MCF 10A (cell line): ENCODE measurements at regions not wholly inside any gene's neighbourhood (a gene's known extent, or its start where the extent isn't known, plus 50 kb on each side); places are given as distances from the start of the nearest gene placed in this dataset.

Experiments
- BruUV-seq: library from RNA; stranded (reverse); fragments of 400-500 nt; replicated peaks from 2 replicates; lab custom pipeline; 2021; lab: Mats Ljungman, UMichigan
- CTCF ChIA-PET: fragments of 300-600 bp; sonication (Branson Sonifier 250); formaldehyde crosslinking; extraction: SDS; loops from one replicate; lab custom pipeline; 2021; ENCODE audit warnings: antibody characterized with exemption, inconsistent platforms; lab: Yijun Ruan, JAX
- POLR2A ChIA-PET: fragments of 300-600, 350-650 bp; sonication (Branson Sonifier 250); formaldehyde crosslinking; extraction: SDS; loops from one replicate; lab custom pipeline; 2020; ENCODE audit warnings: antibody characterized with exemption, inconsistent platforms; lab: Yijun Ruan, JAX
- DNase-seq: peaks from one replicate; pipeline ENCODE4 v3.0.0-alpha.2; 2018; ENCODE audit not compliant: unreplicated experiment
- H3K27ac Mint-ChIP-seq: one replicate; pipeline ENCODE4 v1.8.0; 2022; ENCODE audit warnings: mild to moderate bottlenecking, low read depth, mixed read lengths; ENCODE audit not compliant: unreplicated experiment
- H3K27me3 Mint-ChIP-seq: one replicate; pipeline ENCODE4 v1.8.0; 2022; ENCODE audit warnings: mixed read lengths; ENCODE audit not compliant: insufficient read depth, unreplicated experiment
- H3K36me3 Mint-ChIP-seq: one replicate; pipeline ENCODE4 v1.8.0; 2022; ENCODE audit warnings: mild to moderate bottlenecking, moderate library complexity, mixed read lengths; ENCODE audit not compliant: insufficient read depth, unreplicated experiment
- H3K4me1 Mint-ChIP-seq: one replicate; pipeline ENCODE4 v1.8.0; 2022; ENCODE audit warnings: mixed read lengths; ENCODE audit not compliant: insufficient read depth, unreplicated experiment
- H3K4me3 Mint-ChIP-seq: one replicate; pipeline ENCODE4 v1.8.0; 2022; ENCODE audit warnings: mild to moderate bottlenecking, moderate library complexity, mixed read lengths; ENCODE audit not compliant: unreplicated experiment
- H3K9me3 Mint-ChIP-seq: one replicate; pipeline ENCODE4 v1.8.0; 2022; ENCODE audit warnings: mixed read lengths; ENCODE audit not compliant: unreplicated experiment
- CTCF ChIP-seq: fragments of 200-600 bp; IDR thresholded peaks from one replicate; pipeline ENCODE4 v1.8.0; 2022; ENCODE audit warnings: antibody characterized with exemption, mild to moderate bottlenecking; ENCODE audit not compliant: unreplicated experiment
- intact Hi-C: fragments of 100-400 bp; cut with micrococcal nuclease; formaldehyde crosslinking; loops from 2 replicates; pipeline ENCODE4 v1.14.1; 2022

- no peak for DNase-seq
- Mint-ChIP-seq H3K27ac (no peak overlapping the region), H3K4me3 (no peak overlapping the region), H3K36me3 (no peaks in the 10 kb centered on the region), H3K4me1 (no peaks in the 10 kb centered on the region), H3K27me3 (no peaks in the 10 kb centered on the region), H3K9me3 (no peaks in the 10 kb centered on the region)
- TF ChIP-seq CTCF = no peak
- ChIA-PET CTCF (interaction anchor here (0.6 to 1.5 kb wide), 3 partner anchors 12 to 225 kb away, joined by 3 read pairs; no protein-coding TSS in a partner anchor), POLR2A (no interaction called here)
- intact Hi-C loops = loop anchor here (10.0 kb wide), 1 partner anchor 96 kb away; no protein-coding TSS in a partner anchor
- BruUV-seq = no TSS peak
These were observed 231.0 kb downstream of the SNX18 start for GRCh38 chr5:54748527-54748926.

GRCh38 chr5:54746777-54747398, 229.3 kb downstream of the SNX18 start:
- ChIA-PET CTCF (no interaction called here), POLR2A (no interaction called here)
- H3K4me3 Mint-ChIP-seq = no peak overlapping the region
- intact Hi-C loops = loop anchor here (10.0 kb wide), 1 partner anchor 98 kb away; no protein-coding TSS in a partner anchor
- no TSS peak for BruUV-seq
- DNase-seq = no peak
- peaks cover 6% of the 10 kb centered on the region for H3K4me1 Mint-ChIP-seq
- H3K27ac Mint-ChIP-seq = no peak overlapping the region
- H3K27me3 Mint-ChIP-seq = no peaks in the 10 kb centered on the region
- TF ChIP-seq CTCF = no peak
- no peaks in the 10 kb centered on the region for H3K9me3 Mint-ChIP-seq
- no peaks in the 10 kb centered on the region for H3K36me3 Mint-ChIP-seq

- Mint-ChIP-seq H3K27ac (no peak overlapping the region), H3K9me3 (no peaks in the 10 kb centered on the region), H3K4me3 (no peak overlapping the region), H3K27me3 (no peaks in the 10 kb centered on the region), H3K36me3 (no peaks in the 10 kb centered on the region), H3K4me1 (peaks cover 6% of the 10 kb centered on the region)
- no TSS peak for BruUV-seq
- TF ChIP-seq CTCF = no peak
- ChIA-PET CTCF (no interaction called here), POLR2A (no interaction called here)
- no peak for DNase-seq
- intact Hi-C loops = loop anchor here (10.0 kb wide), 1 partner anchor 98 kb away; no protein-coding TSS in a partner anchor
These were observed 228.8 kb downstream of the SNX18 start for GRCh38 chr5:54746346-54746745.

GRCh38 chr5:54745599-54745998, 228.0 kb downstream of the SNX18 start:
- no TSS peak for BruUV-seq
- Mint-ChIP-seq H3K27me3 (no peaks in the 10 kb centered on the region), H3K4me1 (peaks cover 6% of the 10 kb centered on the region), H3K9me3 (no peaks in the 10 kb centered on the region), H3K36me3 (no peaks in the 10 kb centered on the region), H3K27ac (no peak overlapping the region), H3K4me3 (no peak overlapping the region)
- POLR2A ChIA-PET = no interaction called here
- DNase-seq = no peak
- intact Hi-C loops = loop anchor here (10.0 kb wide), 1 partner anchor 99 kb away; no protein-coding TSS in a partner anchor
- CTCF ChIA-PET = no interaction called here
- TF ChIP-seq CTCF = no peak
